ENCODE measurements at regions not wholly inside any gene's neighbourhood (a gene's known extent, or its start where the extent isn't known, plus 50 kb on each side); places are given as distances from the start of the nearest gene placed in this dataset.

GRCh38 chr7:126103582-126103981 lies 1149.2 kb downstream of the GRM8 start:
- TF ChIP-seq EZH2 (IDR thresholded peaks at IDR 0.05; ENCODE audit: low read depth, unreplicated experiment): no peak
- TF ChIP-seq POLR2AphosphoS5 (IDR thresholded peaks at IDR 0.05; ENCODE audit: low read depth): no peak
- TF ChIP-seq CTCF (conservative IDR thresholded peaks at IDR 0.05; ENCODE audit: low read depth in 2 of 2): no peak

Measured in GM23338 (cell line).